HG02981 (cell line): ENCODE measurements at regions not wholly inside any gene's neighbourhood (a gene's known extent, or its start where the extent isn't known, plus 50 kb on each side); places are given as distances from the start of the nearest gene placed in this dataset.
"Not testable (repeated sequence)": the region's sequence is repeated elsewhere in the genome, so short reads cannot be mapped to it uniquely, and the experiment has no call there.

Experiments used
- ATAC-seq: cut with Tn5 transposase; IDR thresholded peaks from one replicate; pipeline ENCODE4 v1.9.1; 2021; ENCODE audit warnings: mild to moderate bottlenecking, moderate library complexity; ENCODE audit not compliant: unreplicated experiment

DNA sequence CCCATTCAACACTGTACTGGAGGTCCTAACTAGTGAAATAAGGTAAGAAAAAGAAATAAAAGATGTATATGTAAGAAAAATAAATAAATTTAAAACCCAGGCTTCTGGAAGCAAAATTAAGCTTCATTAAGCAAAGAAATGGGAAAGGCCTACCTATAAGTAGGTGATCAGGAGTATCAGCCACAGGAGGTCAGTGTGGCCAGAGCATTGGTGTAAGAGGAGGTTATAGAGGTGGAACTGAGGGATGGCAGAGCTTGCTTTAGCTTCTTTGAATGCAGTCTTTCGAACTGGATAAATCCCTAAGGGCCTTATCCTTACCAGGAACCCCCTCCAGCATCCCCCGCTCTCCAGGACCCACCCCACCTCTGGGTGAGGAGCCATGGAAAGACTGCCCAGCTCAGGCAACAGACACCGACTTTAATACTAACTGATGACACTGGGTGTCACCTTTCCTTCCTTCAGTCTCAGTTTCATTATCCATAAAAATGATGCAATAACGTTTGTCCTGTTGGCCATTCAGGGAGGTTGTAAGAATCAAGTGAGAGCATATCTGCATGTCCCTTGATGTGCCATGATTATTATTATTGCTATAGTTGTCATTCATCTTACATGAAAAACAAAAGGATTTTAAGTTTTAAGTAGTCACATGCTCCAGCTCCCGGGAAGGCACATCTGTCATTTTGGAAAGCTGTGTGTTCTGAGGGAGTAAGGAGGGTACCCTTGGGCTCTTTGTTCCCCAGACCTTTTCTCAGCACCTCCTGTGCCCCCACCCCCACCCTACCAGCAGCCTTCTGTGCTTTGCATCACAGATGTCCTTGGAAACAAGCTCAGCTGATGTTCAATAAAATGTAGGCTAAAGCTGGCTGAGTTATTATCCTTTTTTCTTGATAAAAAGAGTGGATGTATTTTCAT, 50.8 kb upstream of the CTNNA1 start:
- no peak for ATAC-seq

- no peak for ATAC-seq
Observed at GRCh38 chr5:138701678-138702077, 51.5 kb upstream of the CTNNA1 start.

- ATAC-seq, result no peak
Observed at GRCh38 chr5:138700581-138701362, 52.5 kb upstream of the CTNNA1 start.

DNA sequence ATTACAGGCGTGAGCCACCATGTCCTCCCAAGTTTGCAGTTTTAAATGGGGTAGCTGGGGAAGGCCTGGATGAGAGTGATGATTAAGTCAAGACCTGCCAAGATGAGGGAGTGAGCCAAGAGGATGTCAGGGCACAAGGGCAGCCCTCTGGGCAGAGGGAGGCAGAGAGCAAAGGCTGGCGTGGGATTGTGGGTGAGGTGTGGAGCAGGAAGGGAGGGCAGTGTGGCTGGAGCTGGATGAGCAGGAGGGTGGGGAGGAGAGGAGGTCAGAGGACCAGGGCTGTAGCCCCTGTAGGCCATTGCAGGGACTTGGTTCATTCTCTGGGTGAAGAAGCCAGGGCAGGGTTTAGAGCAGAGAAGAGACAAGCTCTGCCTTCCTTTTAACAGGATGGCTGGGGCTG, 53.7 kb upstream of the CTNNA1 start:
- ATAC-seq, result no peak

- no peak for ATAC-seq
Observed at GRCh38 chr5:138698713-138699112, 54.5 kb upstream of the CTNNA1 start.

GRCh38 chr5:138697720-138698360, 55.4 kb upstream of the CTNNA1 start:
- ATAC-seq, result no peak

- no peak for ATAC-seq
Observed at GRCh38 chr5:138696501-138696900, 56.7 kb upstream of the CTNNA1 start.

DNA sequence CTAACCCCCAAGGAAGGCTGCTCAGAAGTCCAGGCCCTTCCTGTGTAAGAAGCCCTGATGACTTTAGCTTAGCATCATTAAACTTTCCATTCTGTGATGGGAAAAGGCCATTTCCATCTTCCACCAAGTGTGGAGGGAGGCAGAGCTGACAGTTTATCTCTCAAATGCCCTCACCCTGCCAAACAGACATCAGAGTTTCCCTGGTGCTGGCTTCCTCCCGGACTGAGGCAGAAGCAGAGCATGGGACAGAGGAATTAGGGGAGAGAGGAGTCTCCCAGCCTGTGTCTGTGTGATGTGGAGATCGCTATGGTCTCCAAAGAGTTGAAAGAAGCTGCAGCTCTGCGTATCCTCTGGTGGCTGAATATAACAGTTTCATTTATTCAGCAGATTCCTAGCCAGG, 57.4 kb upstream of the CTNNA1 start:
- ATAC-seq, result no peak

DNA sequence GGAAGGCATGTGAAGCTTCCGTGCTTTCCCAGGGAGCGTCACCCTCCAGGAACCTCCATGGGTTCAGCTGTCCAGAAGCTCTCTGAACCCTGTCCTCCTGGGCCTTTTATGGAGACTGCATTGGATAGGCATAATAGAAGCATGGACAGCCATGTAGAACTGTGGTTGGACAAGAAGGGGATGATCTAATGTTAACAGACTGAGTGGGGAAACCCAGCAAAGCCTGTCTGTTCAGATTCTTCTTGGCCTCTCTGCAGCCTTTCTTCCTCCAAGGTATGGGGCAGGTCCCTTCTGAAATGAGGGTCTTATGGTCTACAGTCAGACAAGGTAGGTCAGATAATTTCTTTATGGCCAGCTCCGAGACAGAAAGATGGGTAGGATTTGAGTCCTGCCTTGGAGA, 59.1 kb upstream of the CTNNA1 start:
- ATAC-seq, result no peak

DNA sequence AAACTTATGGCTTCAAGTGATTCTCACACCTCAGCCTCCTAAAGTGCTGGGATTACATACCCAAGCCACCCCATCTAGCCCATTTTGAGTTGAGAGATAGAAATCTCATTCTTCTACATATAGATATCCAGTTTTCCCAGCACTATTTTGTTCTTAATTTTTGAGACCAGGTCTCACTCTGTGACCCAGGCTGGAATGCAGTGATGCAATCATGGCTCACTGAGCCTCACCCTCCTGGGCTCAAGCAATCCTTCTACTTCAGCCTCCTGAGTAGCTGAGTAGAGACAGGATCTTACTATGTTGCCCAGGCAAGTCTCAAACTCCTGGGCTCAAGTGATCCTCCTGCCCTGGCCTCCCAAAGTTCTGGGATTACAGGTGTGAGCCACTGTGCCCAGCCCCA, 60.9 kb upstream of the CTNNA1 start:
- no peak for ATAC-seq

GRCh38 chr5:138686668-138687067, 66.6 kb upstream of the CTNNA1 start:
- ATAC-seq, result no peak

GRCh38 chr5:138685193-138685745, 68.0 kb upstream of the CTNNA1 start:
- no peak for ATAC-seq

DNA sequence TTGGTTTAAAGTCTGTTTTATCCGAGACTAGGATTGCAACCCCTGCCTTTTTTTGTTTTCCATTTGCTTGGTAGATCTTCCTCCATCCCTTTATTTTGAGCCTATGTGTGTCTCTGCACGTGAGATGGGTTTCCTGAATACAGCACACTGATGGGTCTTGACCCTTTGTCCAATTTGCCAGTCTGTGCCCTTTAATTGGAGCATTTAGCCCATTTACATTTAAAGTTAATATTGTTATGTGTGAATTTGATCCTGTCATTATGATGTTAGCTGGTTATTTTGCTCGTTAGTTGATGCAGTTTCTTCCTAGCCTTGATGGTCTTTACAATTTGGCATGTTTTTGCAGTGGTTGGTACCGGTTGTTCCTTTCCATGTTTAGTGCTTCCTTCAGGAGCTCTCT, 70.8 kb upstream of the CTNNA1 start:
- not testable (repeated sequence) for ATAC-seq

DNA sequence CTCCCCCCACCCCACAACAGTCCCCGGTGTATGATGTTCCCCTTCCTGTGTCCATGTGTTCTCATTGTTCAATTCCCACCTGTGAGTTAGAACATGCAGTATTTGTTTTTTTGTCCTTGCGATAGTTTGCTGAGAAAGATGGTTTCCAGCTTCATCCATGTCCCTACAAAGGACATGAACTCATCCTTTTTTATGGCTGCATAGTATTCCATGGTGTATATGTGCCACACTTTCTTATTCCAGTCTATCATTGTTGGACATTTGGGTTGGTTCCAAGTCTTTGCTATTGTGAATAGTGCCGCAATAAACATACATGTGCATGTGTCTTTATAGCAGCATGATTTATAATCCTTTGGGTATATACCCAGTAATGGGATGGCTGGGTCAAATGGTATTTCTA, 74.4 kb upstream of the CTNNA1 start:
- ATAC-seq, result not testable (repeated sequence)

- ATAC-seq, result no peak
Observed at GRCh38 chr5:138677782-138678181, 75.4 kb upstream of the CTNNA1 start.

DNA sequence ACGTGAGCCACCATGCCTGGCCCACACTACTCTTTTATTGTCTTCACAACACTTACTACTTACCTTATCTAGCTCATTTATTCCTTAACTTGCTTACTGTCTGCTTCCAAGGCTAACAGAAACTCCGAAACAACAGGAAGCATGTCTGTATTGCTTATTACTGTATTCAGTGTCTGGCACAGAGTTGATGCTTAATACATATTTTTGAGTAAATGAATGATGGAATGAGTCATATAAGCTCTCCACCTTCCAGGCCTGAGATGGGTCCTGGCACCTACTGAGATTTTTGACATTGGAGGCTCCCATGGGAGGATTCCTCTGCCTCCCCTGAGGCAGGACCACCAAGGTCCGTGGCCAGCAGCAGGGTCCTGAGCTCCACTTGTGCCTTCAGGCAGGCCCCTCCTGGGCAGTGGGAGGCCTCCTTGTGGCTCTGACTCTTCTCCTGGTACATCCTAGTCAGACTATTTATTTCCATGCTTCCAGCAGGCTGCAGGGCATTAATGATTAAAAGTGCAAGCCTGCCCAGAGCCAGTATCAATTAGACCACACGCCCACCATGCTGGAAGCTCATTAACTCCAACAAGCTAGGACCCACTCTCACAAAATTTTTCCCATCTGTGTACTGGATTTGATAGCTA, 76.5 kb upstream of the CTNNA1 start:
- ATAC-seq, result no peak

DNA sequence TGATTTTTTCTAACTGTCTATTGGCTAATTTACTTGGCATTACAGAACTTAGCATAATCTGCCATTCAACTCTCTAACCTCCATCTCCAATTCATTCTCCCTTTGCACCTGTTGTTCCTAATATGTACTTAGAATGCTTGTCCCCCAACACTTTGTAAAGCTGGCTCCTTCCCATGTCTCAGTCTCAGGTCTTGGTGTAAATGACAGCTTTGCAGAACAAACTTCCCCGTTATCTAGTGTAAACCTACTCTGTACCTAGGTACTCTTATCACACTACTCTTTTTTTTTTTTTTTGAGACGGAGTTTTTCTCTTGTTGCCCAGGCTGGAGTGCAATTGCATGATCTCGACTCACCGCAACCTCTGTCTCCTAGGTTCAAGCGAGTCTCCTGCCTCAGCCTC, 77.2 kb upstream of the CTNNA1 start:
- ATAC-seq, result no peak

DNA sequence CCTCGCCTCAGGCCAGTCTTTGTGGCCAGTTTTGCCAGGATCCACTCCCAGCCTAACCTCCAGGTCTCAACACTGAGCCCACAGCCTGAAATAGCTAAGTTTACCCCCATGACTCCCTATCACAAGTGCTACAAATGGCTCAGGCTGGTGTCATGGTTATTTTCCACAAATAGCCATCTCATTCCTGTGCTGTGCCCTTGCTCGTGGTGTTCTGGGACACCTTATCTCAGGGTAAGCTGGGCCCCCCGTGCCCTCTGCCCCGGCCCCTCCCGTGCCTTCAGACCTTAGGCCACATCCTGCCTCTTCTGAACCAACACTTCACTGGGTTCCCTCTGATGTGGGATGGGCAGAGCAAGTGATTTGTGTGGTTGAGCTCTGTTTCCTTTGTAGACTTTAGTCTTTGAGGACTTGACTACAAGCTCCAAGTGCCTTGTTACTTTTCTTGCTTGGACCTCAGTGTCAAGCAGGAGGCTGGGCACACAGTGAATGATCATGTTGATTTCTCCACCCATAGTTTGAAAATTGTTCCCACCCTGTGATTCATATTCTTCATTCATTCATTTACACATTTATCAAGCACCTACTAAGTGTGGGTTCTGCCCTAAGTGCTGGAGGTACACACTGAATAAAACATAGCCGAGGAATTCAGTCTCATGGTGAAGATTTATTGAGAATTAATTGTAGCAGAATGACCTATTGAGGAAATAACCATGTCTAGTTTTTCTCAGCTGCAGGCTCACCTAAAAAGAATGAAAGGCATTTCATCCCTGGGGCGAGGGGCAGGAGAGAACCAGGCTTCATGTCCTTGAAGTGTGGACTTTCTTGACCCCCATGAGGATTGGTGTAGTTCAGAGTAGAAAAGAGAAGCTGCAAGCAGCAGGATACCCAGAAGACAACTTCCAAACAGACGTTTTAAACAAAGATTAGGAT, 84.5 kb upstream of the CTNNA1 start:
- ATAC-seq, result no peak

GRCh38 chr5:138667782-138668331, 85.4 kb upstream of the CTNNA1 start:
- ATAC-seq, result not testable (repeated sequence)
